ENCODE measurements at regions not wholly inside any gene's neighbourhood (a gene's known extent, or its start where the extent isn't known, plus 50 kb on each side); places are given as distances from the start of the nearest gene placed in this dataset.

- intact Hi-C loops (cut with DNase I), result no loop called here
- DNase-seq, result no peak
- Histone ChIP-seq H3K27me3 (ENCODE audit: low read depth) (no peaks in the 10 kb centered on the region), H3K4me3 (no peak overlapping the region), H3K36me3 (no peaks in the 10 kb centered on the region), H3K27ac (no peak overlapping the region), H3K4me1 (no peaks in the 10 kb centered on the region), H3K9me3 (no peaks in the 10 kb centered on the region)
- ATAC-seq, result no peak
- no peak for TF ChIP-seq CTCF (IDR thresholded peaks at IDR 0.05)
Measured at GRCh38 chr9:105921057-105921726, 226.9 kb downstream of the TMEM38B start.

DNA sequence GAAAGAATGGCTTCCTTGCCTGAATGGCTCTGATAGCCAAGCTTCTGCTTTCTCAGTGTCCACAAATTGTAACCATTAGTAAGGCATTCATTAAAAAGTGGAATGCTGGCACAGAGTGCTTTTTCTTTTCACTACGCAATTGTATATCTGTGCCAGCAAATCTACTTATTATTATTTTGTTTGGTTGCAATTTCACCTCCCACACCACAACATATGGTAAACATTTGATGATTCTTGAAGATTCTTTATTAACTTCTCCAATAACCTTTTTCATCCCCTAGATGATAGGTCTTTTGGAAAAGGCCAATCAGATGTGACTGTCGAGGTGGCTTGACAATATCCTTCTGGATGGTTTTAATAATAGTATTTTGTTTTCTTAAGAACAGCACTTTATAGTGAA lies 234.1 kb downstream of the TMEM38B start:
- no peak overlapping the region for H3K27ac ChIP-seq
- DNase-seq, result no peak
- H3K27me3 ChIP-seq (ENCODE audit: low read depth), result no peaks in the 10 kb centered on the region
- no peaks in the 10 kb centered on the region for H3K4me1 ChIP-seq
- no peak overlapping the region for H3K4me3 ChIP-seq
- ATAC-seq, result no peak
- intact Hi-C loops (cut with DNase I), result no loop called here
- no peak for TF ChIP-seq CTCF (IDR thresholded peaks at IDR 0.05)
- H3K9me3 ChIP-seq, result no peaks in the 10 kb centered on the region
- no peaks in the 10 kb centered on the region for H3K36me3 ChIP-seq

DNA sequence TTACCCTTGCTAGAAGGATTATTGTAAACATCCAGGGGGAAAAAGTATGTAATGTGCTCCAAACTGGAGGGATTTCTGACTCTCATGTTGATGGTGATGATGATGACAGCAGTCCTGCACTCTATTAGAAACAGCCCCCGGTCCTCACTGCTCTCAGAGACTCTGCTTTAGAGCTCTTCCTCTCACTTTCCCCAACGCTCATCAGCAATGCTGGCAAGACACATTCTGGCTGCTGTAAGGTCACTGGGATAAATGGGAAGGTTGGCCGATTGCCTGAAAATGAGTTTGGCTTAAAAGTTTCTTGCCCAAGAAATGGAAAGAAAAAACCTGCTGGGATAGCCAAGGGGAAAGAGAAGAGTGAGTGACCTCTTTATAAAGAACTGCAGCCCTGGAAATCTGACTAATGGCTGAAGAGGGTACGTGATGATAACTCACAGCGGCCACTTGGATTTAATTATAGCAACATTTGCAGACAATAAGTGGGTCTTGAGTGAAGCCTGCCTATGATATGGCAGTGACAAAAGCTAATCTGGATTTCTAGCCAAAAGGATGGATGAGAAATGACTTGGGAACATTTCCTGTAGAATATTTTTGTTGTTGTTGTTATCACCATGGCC lies 235.8 kb downstream of the TMEM38B start:
- no peak for TF ChIP-seq CTCF (IDR thresholded peaks at IDR 0.05)
- Histone ChIP-seq H3K9me3 (no peaks in the 10 kb centered on the region), H3K4me3 (no peak overlapping the region), H3K36me3 (no peaks in the 10 kb centered on the region), H3K27ac (no peak overlapping the region), H3K4me1 (no peaks in the 10 kb centered on the region), H3K27me3 (ENCODE audit: low read depth) (no peaks in the 10 kb centered on the region)
- DNase-seq, result no peak
- intact Hi-C loops (cut with DNase I), result no loop called here
- no peak for ATAC-seq

DNA sequence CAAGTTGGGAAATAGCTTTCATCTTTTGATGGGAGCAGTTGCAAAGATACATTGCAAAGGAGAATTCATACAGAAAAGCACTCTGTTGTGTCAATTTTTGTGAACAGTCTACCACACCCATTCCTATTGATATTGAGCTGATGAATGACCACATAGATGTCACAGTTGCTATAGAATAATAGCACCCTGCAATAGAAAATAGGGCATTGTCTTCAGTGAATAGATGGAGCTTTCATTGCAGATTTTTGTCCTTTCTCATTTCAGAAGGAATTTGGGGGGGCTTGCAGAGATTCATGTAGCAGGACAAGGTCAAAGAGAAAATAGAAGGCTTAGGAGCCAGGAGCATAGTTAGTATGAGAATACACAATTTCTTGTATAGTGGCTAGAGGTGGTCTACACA lies 237.9 kb downstream of the TMEM38B start:
- H3K27me3 ChIP-seq (ENCODE audit: low read depth), result no peaks in the 10 kb centered on the region
- no peaks in the 10 kb centered on the region for H3K4me1 ChIP-seq
- ATAC-seq, result no peak
- no peak for TF ChIP-seq CTCF (IDR thresholded peaks at IDR 0.05)
- no peak overlapping the region for H3K27ac ChIP-seq
- DNase-seq, result no peak
- H3K36me3 ChIP-seq, result no peaks in the 10 kb centered on the region
- intact Hi-C loops (cut with DNase I), result no loop called here
- H3K4me3 ChIP-seq, result no peak overlapping the region
- H3K9me3 ChIP-seq, result no peaks in the 10 kb centered on the region

- DNase-seq (no peak), ATAC-seq (no peak)
- Histone ChIP-seq H3K9me3 (no peaks in the 10 kb centered on the region), H3K4me1 (no peaks in the 10 kb centered on the region), H3K27me3 (ENCODE audit: low read depth) (no peaks in the 10 kb centered on the region), H3K4me3 (no peak overlapping the region), H3K27ac (no peak overlapping the region), H3K36me3 (no peaks in the 10 kb centered on the region)
- TF ChIP-seq CTCF (IDR thresholded peaks at IDR 0.05), result no peak
- intact Hi-C loops (cut with DNase I), result no loop called here
Measured at GRCh38 chr9:105950448-105950847, 256.1 kb downstream of the TMEM38B start.
